GM03348 (cell line): ENCODE measurements at regions not wholly inside any gene's neighbourhood (a gene's known extent, or its start where the extent isn't known, plus 50 kb on each side); places are given as distances from the start of the nearest gene placed in this dataset.
"Not testable (repeated sequence)": the region's sequence is repeated elsewhere in the genome, so short reads cannot be mapped to it uniquely, and the experiment has no call there.

Source experiments
- DNase-seq: peaks from one replicate; pipeline ENCODE4 v3.0.0; 2012; ENCODE audit warnings: low spot score

DNA sequence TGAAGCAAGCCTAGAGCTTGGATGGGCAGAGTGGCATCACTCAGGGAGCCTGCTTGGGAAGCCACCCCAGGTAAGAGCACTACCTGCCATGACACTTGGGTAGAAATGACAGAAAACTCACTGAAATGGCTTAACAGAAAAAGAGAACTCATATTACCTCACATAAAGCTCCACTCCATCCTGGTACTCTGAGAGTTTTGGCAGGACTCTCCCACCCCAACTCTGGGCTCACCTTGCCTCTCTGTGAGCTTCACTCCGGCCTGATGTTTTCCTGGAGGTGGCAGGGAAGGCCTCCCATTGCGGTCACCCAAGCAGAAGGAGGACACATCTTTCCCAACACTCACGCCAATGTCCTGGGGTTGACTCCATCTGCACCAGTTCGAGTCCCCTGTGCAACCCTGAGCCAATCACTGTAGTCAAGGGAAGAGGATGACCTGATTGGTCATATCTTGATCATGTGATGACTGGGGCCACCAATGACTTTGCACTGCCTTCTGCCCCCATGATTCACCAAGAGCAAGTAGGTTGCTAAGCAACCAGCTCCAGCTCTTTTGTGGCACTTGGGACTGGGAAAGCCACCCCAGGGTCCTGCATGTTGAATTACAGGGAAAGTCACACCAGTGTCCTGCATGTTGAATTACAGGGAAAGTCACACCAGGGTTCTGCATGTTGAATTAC is 446.1 kb upstream of the SULF2 start:
- DNase-seq = no peak

DNA sequence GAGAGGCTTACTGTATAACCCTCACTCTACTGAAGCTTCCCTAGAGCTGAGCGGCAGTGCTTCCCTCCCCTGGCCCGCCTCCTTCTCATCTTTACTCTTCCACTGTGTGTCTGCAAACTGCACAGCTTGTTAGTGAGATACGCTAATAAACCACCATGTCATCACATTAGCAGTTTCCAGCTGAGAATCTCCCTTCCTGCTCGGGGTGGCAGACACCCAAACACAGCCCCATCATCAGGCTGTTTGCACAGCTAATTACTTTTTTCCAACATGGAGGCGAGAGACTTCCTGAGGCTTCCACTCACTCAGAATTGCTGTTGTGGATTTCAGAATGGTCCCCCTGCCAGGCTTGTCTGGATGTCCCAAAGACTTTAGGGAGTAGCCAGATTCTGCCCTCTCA is 444.9 kb upstream of the SULF2 start:
- no peak for DNase-seq

DNA sequence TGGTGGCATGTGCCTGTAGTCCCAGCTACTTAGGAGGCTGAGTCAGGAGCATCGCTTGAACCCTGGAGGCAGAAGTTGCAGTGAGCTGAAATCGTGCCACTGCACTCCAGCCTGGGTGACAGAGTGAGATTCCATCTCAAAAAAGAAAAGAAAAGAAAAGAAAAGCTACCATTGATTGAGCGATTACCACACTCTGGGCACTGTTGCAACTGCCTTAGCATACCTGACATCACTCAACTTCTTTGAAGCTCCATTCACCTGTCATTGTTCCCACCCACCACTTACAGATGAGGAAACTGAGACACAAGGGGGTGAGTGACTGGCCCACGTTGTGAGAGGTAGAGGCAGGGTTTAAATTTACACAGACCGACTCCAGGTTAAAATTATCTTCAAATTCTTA is 442.1 kb upstream of the SULF2 start:
- DNase-seq = no peak

DNA sequence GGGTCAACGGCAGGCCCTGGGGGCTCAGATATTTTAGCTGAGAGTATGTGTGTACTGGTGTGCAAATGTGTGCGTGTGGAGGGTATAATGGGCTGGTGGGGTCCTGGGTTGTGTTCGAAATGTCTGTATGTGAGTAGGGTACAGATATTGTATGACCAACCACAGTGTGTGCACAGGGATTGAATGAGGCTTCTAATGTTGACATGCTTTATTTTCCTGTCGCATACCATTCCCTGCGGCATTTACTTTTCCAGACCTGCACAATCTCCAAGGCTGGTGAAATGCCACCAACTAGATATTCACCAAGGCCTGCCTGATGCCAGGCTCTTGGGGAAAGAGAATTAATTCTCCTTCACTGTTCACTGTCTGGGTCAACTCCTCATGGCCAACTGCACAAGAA is 441.4 kb upstream of the SULF2 start:
- DNase-seq = no peak

DNA sequence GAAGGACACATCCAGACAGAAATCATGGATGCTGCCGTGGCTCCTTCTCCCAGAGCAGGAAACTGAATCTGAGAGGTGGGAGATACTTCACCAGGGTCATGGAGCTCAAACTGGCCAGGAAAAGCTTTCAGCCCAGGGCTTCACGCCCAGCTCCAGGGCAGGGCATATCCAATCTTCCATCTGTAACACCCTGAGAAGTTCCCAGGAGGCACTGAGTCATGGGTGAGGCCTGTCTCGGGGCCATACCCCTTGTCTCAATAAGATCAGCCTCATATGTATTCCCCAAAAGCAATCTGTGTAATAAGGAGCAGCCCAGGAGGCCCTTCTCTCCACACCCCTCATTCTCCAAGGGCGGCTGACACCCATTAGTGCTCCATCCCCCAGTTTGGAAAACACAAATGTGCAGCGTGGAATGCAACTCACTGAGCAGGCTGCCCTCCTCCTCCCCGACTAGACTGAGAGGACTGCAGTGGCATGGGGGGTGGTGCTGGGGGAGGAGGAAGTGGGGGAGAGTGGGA is 439.3 kb upstream of the SULF2 start:
- DNase-seq = no peak

DNA sequence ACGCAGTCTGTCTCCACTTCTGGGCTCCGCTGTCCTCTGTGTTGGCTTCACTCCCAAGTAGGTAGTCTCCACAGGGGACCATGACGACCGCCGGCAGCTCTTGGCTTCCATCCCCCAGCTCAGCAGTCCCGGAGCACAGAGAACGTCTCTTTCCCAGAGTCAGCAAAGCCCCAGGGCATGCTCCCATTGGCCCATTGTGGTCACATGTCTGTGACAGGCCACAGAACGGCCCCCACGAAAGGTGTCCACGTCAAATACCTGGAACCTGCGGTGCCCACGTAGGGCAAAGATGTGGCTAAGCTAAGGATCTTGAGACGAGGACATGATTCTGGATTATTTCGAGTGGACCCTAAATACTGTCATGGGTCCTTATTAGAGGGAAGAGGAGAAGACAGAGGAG is 438.4 kb upstream of the SULF2 start:
- no peak for DNase-seq

DNA sequence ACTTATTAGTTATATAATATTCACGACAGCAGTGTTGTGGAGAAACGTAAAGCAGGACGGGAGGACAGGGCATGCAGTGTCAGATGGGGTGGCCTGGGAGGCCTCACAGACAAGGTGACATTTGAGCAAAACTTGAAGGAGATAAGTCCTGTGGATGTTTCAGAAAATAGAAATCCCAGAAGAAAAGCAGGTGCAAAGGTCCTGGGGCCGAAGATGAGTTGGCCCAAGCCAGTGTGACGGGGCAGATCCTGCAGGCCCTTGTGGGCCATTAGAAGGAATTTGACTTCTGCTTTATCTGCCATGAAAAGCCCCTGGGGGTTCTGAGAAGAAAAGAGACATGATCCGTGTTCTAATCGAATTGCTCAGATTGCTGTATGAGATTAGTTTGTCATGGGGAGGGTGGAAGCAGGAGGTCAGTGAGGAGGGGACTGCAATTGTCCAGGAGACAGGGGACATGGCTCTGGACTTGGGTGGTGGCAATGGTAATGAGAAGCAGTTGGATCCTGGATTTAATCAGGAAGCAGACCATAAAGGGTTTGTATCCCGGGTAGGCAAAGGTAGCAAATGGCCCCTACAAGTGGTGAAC is 437.4 kb upstream of the SULF2 start:
- no peak for DNase-seq

DNA sequence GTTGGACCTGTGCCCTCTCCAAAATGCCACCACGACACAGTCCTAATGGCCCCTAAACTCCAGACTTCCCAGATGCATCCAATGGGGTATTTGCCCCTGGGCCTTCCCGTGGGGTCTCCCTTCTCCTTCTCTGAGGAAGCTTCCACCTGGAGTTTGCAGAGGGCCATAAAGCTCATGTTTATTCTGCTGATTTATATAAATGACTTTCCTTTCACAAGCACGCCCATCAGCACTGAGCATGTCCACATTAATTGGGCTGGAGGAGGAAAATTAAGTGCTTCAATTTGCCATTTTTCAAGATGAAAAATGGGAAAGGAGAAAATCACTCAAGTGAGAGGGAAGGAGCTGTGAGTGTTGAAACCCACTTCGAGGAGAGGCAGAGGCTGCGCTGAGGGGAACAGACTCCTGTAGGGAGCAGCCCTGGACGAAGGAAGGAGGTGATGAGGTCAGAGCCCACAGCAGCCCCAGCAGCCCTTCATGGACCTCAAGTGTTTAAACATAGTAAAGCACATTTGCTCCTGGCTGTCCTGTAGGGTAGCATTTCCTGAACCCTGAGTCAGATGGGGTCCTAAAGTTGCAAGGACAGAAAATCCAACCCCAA is 434.9 kb upstream of the SULF2 start:
- DNase-seq = no peak

DNA sequence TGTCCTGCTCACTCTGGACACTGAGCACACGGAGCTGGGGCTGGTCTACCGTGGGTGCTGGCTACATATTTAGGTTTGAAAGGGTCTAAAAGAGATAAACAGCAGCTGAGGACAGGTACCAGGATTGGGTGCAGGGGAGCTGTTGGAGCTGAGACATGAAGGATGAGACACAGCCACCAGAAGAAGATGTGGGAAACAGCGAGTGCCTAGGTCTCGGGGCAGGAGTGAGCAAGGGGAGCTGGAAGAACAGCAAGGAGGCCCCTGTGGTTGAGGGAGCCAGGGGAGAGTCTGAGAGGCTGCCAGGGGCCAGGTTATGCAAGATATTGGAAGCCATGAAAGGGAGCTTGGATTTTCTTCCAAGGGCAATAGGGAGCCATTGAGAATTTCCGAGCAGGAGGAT is 434.0 kb upstream of the SULF2 start:
- no peak for DNase-seq

DNA sequence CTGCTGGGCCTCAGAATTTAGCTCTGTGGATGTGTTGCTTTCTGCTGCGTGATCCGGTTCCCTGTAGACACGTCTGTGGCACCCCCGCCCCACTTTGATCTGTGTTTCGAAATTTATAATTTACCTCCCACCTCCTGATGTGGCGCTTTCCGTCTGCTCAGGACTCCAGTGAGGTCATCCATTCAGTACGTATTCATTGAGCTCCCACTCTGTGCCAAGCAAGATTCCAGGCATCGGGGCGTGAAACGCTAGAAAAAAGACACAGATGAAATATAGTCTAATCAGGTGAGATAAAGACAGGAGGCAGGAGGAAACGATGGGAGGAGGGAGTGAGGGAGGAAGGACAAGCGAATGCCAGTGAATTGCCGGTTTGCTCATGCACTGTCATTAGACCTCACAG is 431.9 kb upstream of the SULF2 start:
- no peak for DNase-seq

DNA sequence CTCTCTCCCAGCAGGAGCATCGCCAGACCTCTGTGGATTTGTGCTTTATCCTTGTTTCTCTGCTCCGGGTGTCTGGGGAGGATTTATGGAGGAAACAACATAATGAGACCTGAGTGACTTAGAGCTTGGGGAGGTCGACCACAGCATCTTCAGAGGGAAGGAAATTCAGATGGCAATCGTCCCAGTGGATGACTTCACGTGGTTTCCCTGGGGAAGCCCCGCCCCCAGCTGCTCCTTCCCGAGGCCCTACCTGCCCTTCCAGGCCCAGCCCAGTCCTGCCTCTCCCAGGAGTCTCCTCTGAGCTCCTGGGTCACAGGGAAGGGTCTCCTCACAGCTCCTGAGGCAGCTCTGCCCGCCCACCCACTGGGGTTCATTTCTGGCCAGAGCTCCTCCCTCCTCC is 430.3 kb upstream of the SULF2 start:
- no peak for DNase-seq

DNA sequence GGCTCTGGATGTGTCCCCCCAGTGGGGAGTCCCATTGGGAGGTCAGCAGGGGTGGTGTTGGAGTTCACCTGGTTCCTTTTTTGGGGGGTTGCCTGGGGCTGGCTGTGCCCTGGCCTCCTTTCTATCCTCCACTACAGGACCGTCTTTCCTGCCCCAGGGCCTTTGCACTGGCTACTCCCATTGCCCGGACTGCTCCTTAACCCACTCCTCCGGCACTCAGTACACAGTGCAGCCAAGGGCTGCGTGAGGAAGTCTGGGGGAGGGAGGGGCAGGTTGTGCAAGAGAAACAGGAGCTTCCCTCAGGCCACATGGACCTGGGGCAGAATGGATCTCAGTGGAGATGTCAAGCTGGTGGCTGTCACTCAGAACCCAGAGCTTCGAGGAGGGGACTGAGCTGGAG is 429.3 kb upstream of the SULF2 start:
- no peak for DNase-seq

DNA sequence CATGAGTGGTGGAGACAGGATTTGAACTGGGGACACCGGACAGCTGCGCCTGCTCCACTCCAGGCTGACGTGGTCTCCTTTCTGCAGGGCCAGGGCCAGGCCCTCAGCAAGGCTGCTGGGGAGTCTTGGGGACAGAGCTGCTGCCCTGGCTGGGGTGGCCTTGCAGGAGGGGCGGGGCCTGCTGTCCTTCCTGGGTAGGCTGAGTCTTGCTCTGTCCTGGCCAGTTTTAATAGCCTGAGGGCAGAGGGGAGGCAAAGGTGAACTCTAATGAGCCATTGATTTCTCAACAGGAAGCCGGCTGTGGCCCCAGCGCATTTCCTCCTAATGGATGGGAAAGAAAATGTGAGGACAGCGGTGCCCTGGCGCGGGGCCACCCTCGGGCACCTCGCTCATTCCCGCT is 428.4 kb upstream of the SULF2 start:
- DNase-seq = not testable (repeated sequence)

DNA sequence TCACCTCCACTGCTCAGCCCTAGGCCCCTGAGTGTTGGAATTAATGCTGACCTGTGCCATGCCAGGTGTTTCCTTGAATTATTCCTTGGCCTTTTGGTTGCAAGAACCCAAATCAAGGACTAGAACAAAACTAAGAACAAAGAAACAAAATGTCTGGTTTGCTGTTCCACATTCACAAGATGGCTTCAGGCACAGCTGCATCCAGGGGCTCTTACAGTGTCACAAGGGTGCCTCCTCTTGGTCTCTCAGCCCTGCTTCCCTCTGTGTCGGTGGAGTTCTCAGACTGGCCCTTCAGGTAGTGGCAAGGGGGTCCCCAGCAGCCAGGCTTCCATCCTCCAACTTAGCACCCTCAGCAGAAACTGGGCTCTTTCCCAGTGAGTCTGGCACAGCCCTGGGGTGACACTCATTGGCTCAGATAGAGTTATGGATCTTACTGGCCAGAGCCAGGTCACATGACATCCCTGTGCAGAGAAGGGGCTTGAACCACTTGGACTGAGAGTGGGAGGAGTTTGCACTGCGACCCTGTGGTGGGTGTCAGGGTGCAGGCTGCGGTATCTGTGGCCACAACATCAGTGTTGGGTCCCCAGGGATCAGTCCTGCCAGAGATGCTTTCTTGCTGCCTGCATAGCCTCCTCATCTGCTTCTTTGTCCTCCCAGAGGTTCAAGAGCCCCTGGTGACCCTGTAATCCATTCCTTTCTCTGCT is 427.7 kb upstream of the SULF2 start:
- no peak for DNase-seq

DNA sequence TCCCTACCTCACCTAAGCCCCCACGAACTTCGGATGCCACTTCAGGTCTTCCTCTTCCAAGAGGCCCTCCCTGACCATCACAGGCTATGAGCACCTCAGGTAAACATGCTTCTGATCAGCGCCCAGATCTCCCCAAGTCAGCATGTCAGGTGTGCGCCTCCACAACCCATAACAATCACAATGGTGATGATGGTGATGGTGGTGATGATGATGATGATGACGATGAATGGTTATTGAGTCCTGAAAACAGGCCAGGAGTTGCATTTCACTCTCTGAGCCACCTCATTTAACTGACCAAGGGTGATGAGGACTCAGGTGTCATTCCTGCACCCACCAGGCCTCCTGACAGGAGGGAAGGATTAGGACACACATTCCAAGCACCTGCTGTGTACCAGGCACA is 426.6 kb upstream of the SULF2 start:
- no peak for DNase-seq

DNA sequence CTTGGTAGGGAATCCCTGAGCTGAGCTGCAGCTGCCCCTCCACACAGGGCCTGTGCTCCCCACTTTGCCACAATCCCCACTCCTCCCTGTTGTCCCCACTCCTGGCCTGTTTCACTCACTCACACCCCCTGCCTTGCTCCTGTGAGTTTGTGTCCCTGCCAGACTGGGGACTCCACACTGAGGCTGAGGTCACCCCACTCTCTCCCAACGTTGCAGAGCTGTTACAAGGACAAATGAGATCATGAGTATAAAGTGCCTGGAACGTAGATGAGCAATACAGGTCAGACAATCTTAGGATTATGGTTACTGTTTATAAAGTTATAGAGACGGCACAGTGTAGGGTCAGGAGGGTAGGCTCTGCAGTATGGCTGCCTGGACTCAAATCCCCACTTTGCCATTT is 426.0 kb upstream of the SULF2 start:
- DNase-seq = no peak

DNA sequence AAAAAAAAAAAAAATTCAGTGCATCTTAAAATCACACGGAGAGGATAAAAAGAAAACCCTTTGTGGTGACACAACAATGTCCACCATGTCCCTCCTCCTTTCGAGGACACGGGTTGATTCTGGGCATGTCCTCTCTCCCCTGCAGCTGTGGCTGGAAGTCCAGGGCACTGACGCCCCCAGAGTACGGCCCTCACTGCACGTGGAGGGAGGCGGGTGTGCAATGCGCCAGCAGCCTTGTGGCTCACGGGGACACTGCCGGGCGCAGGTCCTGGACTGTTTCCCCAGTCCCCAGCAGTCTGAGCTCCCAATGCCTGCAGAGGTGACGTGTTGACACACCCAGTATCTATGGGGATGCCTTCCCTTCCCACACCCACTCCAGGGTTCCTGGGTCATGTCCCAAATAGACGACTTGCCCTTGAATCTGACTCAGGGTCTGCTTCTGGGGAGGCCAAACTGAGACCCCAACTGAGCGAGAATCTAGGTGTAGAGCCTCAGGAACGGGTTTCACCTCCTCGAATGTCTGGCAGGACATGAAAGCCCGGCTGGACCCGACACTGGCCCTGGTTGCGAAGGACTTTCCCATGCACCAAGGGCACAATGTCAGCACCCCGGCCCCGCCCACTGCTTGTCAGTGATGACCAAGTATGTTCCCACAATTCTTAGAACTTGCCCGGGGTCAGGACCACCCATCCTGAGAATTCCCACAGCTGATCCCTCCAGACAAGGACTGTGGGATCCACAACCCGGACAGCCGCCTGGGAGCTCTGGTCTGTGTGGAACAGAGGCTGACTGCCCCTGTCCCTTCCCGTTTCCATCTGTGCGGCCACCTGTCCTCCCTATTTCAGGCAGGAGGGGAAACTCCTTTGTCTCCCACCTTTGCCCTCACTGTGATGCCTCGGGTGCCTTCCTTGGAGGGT is 425.1 kb upstream of the SULF2 start:
- DNase-seq = no peak

DNA sequence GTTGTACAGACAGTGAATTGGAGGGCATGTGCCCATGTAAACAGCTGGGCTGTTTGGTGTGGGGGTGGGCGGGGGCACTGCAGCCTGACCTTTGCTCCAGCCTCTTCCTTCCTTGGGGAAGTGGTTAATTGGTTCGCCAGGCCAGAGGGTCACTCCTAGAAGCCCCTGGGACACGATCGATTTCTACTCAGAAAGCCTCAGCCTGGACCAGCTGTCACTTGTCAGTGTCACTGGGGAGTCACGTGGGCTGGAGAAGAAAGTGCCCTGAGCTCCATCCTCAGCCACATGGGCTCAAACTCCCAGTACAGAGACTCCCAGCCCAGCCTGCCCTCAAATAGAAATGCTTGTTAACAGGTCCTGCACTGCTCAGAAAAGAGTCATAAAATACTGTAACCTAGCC is 423.8 kb upstream of the SULF2 start:
- no peak for DNase-seq

DNA sequence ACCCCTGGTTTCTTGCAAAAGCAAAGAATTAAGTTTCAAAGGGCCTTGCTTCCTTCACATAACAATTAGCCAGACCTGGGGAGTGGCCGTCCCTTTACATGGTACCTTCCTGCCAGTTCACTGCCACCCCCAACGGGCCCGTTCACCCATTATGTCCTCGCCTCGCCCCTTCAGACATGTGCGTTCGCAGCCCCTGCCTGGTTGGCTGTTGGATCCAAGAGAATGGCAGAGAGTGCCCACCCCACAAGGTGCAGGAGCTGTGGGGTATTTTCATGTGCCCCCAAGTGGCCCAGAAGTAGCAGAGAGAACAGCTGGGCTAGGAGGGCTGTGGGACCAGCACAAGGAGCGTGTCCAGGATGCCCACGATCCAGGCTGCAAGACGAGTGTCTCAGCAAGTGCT is 422.9 kb upstream of the SULF2 start:
- no peak for DNase-seq

DNA sequence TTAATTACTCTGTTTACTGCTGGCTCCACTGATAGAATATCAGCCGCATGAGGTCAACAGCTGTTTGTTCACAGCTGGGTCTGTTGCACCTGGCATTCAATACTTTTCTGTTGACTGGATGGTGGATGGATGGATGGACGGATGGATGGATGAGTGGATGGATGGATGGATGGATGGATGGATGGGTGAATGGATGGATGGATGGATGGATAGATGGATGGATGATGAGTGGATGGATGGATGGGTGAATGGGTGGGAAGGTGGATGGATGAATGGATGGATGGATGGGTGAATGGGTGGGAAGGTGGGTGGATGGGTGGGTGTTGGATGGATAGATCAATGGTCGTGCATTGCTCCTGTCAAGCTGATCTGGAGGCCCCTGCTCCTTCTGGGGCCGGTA is 422.2 kb upstream of the SULF2 start:
- DNase-seq = no peak

DNA sequence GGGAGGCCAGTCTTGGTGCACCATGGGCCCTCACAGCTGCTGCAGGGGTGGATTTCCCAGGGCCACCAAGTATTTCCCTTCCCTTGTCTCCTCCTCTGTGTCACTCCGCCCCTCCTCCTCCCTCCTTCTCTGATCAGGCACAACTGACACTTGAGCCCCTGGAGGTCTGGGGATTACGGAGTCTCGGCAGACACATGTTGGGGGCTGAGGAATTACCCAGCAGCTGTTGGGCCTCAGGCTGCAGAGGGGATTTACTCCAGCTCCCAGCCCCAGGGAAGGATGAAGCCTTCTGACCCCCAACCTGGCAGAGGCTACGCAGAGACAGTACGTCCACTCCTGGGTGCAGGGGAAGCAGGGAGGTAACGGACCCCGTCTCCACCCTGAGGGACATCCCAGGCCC is 420.5 kb upstream of the SULF2 start:
- DNase-seq = no peak

DNA sequence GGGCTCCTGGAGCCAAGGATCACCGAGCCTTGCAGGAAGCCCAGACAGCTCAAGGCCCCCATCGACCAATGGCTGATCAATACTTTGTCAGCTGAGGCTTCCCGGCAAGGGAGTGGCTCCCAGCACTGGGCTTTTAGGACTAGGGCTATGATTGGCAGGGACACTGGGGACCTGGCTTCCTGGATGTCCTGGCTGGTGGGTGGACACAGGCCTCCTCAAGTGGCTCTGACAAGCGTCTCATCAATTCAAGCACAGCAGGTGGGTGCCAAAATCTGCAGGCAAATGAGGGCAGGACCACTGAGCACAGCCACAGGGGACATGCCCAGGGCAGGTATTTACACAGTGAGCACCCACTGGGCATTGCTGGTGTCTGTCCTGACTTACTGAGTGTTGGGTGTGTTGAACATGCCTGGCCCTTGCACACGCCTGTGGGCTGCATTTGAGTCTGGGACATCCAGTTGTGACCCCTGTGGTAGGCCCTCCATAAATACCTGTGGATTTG is 420.1 kb upstream of the SULF2 start:
- no peak for DNase-seq
